Left renal pelvis (tissue), 4 donors: ENCODE measurements at regions not wholly inside any gene's neighbourhood (a gene's known extent, or its start where the extent isn't known, plus 50 kb on each side); places are given as distances from the start of the nearest gene placed in this dataset.
A peak's percentile ranks its signal among the peaks of the same experiment; 100 is the strongest.
"Not testable (repeated sequence)": the region's sequence is repeated elsewhere in the genome, so short reads cannot be mapped to it uniquely, and the experiment has no call there.

Experiments
- DNase-seq, 4 donors: peaks; one replicate each; pipeline ENCODE4 v3.0.0-alpha.2; 2013; ENCODE audit warnings: low read depth in 4 of 4, low spot score in 3 of 4

DNA sequence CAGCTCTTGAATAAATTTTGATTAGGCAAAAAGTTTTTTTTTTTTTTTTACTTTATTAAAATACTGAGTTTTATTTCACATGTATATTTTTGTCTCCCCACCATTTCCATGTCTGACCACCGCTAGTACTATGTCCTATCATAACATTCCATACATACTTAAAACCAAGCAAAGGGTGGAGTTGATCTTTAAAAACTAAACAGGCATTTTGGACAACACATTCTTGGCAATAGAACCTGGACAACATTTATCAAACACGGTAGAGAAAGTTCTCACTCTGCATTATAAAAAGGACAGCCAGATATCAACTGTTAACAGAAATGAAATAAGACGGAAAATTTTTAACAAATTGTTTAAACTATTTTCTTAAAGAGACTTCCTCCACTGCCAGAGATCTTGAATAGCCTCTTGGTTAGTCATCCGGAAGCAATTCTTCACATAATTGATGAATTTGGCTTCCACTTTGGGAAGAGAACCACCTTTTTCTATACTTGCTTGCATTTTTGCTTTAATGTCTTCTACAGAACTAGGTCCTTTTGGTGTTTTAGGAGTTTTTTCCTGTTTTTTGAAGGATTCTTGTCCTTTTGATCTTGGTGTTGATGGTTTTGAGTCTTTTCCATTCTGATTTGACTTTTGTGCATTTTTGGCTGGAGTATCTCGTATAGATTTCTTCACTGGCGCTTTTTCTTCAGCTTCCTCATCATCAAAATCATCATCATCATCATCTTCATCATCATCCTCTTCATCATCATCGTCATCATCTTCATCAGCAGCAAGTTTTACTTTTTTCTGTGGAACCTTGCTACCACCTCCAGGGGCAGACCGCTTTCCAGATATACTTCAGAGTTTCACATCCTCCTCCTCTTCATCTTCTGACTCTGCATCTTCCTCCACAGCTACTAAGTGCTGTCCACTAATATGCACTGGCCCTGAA, 58.7 kb downstream of the POU5F2 start:
- not testable (repeated sequence) for DNase-seq

DNA sequence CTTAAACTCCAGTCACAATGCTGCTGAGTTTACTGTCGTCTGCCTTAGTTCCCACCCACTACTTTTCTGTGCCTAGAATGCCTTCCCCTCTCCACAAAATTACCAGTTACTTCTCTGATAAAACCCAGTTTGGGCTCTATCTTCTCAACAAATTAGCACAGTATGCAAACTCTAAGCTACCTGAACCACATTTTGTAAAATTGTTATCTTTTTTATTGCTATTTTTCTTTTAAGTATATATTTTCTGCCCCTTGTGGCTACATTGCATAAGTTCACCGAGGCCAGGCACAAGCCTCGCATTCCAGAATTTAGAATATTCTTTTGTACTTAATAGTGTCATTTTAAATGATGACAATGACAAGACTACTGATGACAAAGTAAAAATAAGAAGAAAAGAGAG, 60.0 kb downstream of the POU5F2 start:
- no peak for DNase-seq

GRCh38 chr5:93677359-93677891, 64.0 kb downstream of the POU5F2 start:
- DNase-seq: peak; percentile 61 to 88 (median 70)

DNA sequence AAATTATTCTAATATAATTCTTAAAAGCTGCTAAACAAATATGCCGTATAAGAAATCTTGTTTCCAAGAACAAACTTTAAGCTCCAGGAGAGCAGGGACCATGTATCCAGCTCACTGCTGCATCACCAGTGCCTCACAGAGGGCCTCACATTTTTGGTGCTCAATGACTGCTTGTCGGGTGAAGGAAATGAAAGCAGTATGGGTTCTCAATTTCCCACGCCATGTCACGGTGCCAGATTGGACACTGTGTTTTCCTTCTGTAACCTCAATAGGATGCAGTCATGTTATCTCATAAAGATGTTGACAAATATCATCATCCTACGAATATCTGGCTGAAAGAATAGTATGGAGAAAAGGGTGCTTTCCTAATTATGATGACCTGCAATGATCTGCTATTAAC, 64.7 kb downstream of the POU5F2 start:
- no peak for DNase-seq

DNA sequence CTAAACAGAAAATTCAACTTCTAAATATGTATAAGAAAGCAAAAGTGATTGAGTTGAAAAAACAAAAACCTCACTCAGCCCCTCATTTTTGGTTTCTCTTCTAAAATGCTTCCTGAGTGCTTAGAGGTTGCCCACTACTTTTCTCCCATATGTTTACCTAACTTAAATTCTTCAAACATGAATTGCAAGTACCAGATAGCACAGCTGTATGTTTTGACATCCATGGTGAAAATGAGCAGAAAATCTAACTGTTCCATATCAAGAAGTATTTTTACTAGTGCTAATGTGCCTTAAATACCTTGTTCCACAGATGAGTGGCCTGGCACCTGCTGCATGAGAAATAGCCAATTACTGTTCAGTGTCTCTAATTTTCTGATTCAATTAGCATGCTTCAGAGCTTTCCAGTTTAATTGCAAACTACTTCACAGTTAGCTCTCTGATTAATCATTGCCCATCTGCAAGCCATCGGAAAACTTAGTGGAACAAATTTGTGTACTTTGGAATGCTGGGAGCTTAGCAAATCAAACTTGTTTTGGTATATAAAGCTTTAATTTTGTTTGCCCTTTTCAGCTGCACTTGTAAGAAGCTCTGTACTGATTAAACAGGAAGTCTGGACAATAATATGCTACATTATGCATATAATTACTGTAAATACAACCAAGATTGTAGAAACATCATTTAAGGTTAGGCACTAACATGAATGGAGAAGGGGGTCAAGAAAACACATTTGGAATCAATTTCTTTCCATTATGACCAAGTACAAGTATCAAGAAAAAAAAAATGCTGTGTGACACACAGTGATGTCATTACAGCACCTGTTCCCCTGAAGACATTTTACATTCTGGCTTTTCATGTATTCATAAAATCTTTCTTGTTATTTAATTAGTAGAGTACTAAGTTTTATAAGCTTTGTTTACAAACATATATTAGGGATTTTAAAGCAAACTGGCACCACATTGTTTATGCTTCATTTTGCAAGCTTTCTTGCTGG, 65.6 kb downstream of the POU5F2 start:
- DNase-seq: no peak

- DNase-seq: no peak
These were observed 66.4 kb downstream of the POU5F2 start for GRCh38 chr5:93674866-93675459.

GRCh38 chr5:93674138-93674537, 67.3 kb downstream of the POU5F2 start:
- DNase-seq: no peak

DNA sequence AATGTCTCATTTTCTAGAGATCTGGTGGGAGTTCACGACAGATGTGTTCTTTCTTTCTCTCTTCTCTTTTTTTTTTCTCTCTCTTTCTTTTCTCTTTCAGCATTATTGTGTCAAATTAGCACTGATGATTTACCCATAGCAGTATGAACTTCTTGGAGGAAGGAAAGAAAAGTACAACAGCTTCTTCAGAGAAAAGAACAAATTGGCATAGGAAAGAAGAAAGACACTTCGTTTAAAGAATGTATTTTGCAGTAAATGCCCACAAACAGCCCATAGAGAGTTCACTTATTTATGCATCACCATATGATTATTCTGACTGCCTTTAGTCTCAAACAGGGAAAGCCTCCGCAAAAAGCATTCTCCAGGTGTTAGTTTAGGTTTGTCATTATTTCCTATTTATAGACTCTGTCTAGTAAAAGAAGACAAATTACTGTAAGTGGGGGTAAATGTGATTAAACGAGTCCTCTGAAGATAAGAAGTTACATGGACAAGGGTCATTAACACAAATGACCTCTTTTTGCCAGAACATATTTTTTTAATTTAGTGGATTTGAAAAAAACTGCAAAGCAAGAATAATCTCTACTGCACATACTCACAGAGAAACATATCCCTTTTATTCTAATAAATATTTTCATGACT, 68.0 kb downstream of the POU5F2 start:
- no peak for DNase-seq

- no peak for DNase-seq
These were observed 75.8 kb downstream of the POU5F2 start for GRCh38 chr5:93665648-93666047.

DNA sequence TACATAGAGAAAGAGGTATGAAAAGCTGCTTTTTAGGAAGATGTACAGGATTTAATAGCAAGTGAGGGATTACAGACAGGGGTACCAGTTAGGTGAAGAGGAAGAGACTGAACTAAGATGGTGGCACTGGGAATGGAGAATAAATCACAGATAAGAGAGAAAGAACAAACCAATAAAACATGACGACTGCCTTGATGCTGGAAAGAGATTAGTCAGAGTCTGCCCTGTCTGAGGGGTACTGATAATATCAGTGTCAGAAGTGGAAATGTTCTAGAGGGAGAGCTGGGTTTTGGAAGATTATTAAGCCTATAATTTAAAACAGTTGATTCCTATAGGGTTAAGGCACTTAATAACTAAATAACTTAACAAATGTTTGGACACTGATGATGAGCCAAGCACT, 77.7 kb downstream of the NR2F1 start:
- DNase-seq: no peak

DNA sequence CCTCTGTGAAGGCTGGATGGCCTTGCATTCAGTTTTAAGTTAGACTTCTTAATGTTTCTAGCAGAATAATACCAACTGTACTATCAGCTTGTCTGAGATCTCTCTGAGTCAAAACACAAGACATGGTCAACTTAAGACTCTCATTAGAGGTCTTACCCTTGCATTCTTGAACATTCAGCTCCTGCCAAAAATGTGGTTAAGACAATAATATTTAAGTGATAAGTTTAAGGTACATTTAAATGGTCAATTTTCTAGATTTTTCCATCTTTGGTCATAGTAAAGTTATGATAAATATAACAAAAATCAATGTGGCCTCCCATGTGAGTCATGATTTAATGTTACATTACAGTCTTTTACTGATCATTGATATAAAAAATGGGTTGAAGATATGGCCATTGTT, 75.0 kb downstream of the NR2F1 start:
- DNase-seq: no peak

- no peak for DNase-seq
These were observed 71.7 kb downstream of the NR2F1 start for GRCh38 chr5:93654676-93655075.

DNA sequence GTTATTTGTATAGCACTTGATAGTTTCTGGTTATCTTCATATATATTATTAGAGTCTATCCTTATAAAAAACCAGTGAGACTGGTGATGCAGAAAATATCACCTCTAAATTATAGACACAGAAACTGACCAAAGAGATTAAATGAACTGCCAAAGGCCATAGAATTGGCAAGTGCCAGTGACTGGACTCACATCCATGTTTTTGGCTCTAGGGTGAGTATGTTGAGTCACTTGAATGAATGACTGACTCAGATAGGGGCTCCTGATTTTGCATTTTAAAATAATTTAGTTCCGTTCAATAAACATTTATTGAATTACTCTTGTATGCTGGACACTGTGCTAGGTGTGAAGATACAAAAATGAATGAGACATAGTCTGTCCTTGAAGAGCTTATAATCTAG, 70.7 kb downstream of the NR2F1 start:
- DNase-seq: no peak

GRCh38 chr5:93649234-93649900, 66.3 kb downstream of the NR2F1 start:
- DNase-seq: no peak

DNA sequence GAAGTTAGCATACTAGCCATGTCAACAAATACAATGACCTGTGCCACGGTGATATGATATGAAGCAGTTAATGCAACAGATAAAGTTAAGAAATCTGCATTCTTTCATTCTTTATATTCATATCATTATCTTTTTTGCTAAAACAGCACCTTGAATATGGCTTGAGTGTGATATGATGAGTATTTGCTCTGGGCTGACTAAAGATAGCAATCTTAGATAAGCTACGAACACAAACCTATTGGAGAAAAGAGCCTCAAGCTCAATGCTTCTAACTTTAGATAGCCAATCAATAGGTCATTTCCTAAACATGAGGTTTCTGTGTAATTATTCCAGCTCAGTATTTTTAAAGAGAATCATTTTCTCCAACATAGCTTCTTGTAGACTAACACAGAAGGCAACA, 61.7 kb downstream of the NR2F1 start:
- DNase-seq: no peak
